H7 (cell line): ENCODE measurements at regions not wholly inside any gene's neighbourhood (a gene's known extent, or its start where the extent isn't known, plus 50 kb on each side); places are given as distances from the start of the nearest gene placed in this dataset.

Experiments
- DNase-seq: peaks from one replicate; pipeline ENCODE4 v3.0.0; 2012
- H3K27me3 ChIP-seq: 2 replicates; pipeline ENCODE4 v1.6.0; 2011; ENCODE audit warnings: mild to moderate bottlenecking, low read length; ENCODE audit not compliant: control insufficient read depth, insufficient read depth
- H3K36me3 ChIP-seq: replicated peaks from 2 replicates; pipeline ENCODE4 v1.5.1; 2011; ENCODE audit warnings: low read length; ENCODE audit not compliant: control insufficient read depth, insufficient read depth
- H3K4me3 ChIP-seq: 2 replicates; pipeline ENCODE4 v1.5.1; 2011; ENCODE audit warnings: low read depth, mild to moderate bottlenecking, control low read depth, low read length, moderate library complexity; ENCODE audit not compliant: insufficient read depth

- no peak for DNase-seq
Observed at GRCh38 chr2:17271416-17271815, 246.8 kb downstream of the RAD51AP2 start.

GRCh38 chr2:17270894-17271293 is 247.3 kb downstream of the RAD51AP2 start:
- no peak for DNase-seq
- no peaks in the 10 kb centered on the region for H3K27me3 ChIP-seq
- H3K4me3 ChIP-seq, result no peak overlapping the region
- no peaks in the 10 kb centered on the region for H3K36me3 ChIP-seq

More at GRCh38 chr2:17271416-17271815, 246.8 kb downstream of the RAD51AP2 start:
- H3K36me3 ChIP-seq, result no peaks in the 10 kb centered on the region
- H3K27me3 ChIP-seq, result no peaks in the 10 kb centered on the region
- H3K4me3 ChIP-seq, result no peak overlapping the region

- H3K36me3 ChIP-seq, result no peaks in the 10 kb centered on the region
- no peak overlapping the region for H3K4me3 ChIP-seq
- no peaks in the 10 kb centered on the region for H3K27me3 ChIP-seq
- DNase-seq, result no peak
Observed at GRCh38 chr2:17263570-17263968, 254.7 kb downstream of the RAD51AP2 start.

GRCh38 chr2:17262854-17263569 is 255.2 kb downstream of the RAD51AP2 start:
- Histone ChIP-seq H3K36me3 (no peaks in the 10 kb centered on the region), H3K4me3 (no peak overlapping the region), H3K27me3 (no peaks in the 10 kb centered on the region)
- no peak for DNase-seq

- no peaks in the 10 kb centered on the region for H3K36me3 ChIP-seq
- H3K4me3 ChIP-seq, result no peak overlapping the region
- DNase-seq, result no peak
- no peaks in the 10 kb centered on the region for H3K27me3 ChIP-seq
Observed at GRCh38 chr2:17259613-17260012, 258.6 kb downstream of the RAD51AP2 start.

GRCh38 chr2:17258861-17259260 is 259.4 kb downstream of the RAD51AP2 start:
- Histone ChIP-seq H3K36me3 (no peaks in the 10 kb centered on the region), H3K27me3 (no peaks in the 10 kb centered on the region), H3K4me3 (no peak overlapping the region)
- no peak for DNase-seq

- no peaks in the 10 kb centered on the region for H3K27me3 ChIP-seq
Observed at GRCh38 chr2:17257189-17257909, 260.9 kb downstream of the RAD51AP2 start.

GRCh38 chr2:17255071-17255470 is 263.2 kb downstream of the RAD51AP2 start:
- Histone ChIP-seq H3K4me3 (no peak overlapping the region), H3K27me3 (no peaks in the 10 kb centered on the region), H3K36me3 (no peaks in the 10 kb centered on the region)
- no peak for DNase-seq

More at GRCh38 chr2:17257189-17257909, 260.9 kb downstream of the RAD51AP2 start:
- DNase-seq, result no peak
- Histone ChIP-seq H3K36me3 (no peaks in the 10 kb centered on the region), H3K4me3 (no peak overlapping the region)

GRCh38 chr2:17254421-17254820 is 263.8 kb downstream of the RAD51AP2 start:
- Histone ChIP-seq H3K4me3 (no peak overlapping the region), H3K36me3 (no peaks in the 10 kb centered on the region), H3K27me3 (no peaks in the 10 kb centered on the region)
- DNase-seq, result no peak

GRCh38 chr2:17252258-17252657 is 266.0 kb downstream of the RAD51AP2 start:
- no peak for DNase-seq
- no peaks in the 10 kb centered on the region for H3K36me3 ChIP-seq
- H3K4me3 ChIP-seq, result no peak overlapping the region
- H3K27me3 ChIP-seq, result no peaks in the 10 kb centered on the region

GRCh38 chr2:17251171-17251570 is 267.1 kb downstream of the RAD51AP2 start:
- H3K4me3 ChIP-seq, result no peak overlapping the region
- H3K36me3 ChIP-seq, result no peaks in the 10 kb centered on the region
- DNase-seq, result no peak
- no peaks in the 10 kb centered on the region for H3K27me3 ChIP-seq

- Histone ChIP-seq H3K27me3 (no peaks in the 10 kb centered on the region), H3K4me3 (no peak overlapping the region), H3K36me3 (no peaks in the 10 kb centered on the region)
- no peak for DNase-seq
Observed at GRCh38 chr2:17249249-17249648, 269.0 kb downstream of the RAD51AP2 start.

GRCh38 chr2:17245906-17246305 is 272.3 kb downstream of the RAD51AP2 start:
- H3K27me3 ChIP-seq, result no peaks in the 10 kb centered on the region
- no peaks in the 10 kb centered on the region for H3K36me3 ChIP-seq
- DNase-seq, result no peak
- H3K4me3 ChIP-seq, result no peak overlapping the region

GRCh38 chr2:17242813-17243485 is 275.3 kb downstream of the RAD51AP2 start:
- no peak overlapping the region for H3K4me3 ChIP-seq
- no peaks in the 10 kb centered on the region for H3K36me3 ChIP-seq
- no peaks in the 10 kb centered on the region for H3K27me3 ChIP-seq
- no peak for DNase-seq

- Histone ChIP-seq H3K4me3 (no peak overlapping the region), H3K27me3 (no peaks in the 10 kb centered on the region), H3K36me3 (no peaks in the 10 kb centered on the region)
- DNase-seq, result no peak
Observed at GRCh38 chr2:17239550-17239949, 278.7 kb downstream of the RAD51AP2 start.
